Epidermal melanocyte (primary cell): ENCODE measurements at regions not wholly inside any gene's neighbourhood (a gene's known extent, or its start where the extent isn't known, plus 50 kb on each side); places are given as distances from the start of the nearest gene placed in this dataset.

ENCODE experiments used
- DNase-seq: peaks from one replicate; pipeline ENCODE4 v3.0.0; 2011; ENCODE audit warnings: low spot score; ENCODE audit not compliant: insufficient read length

- no peak for DNase-seq
These were observed 1176.8 kb upstream of the GYPC start for GRCh38 chr2:125479143-125479636.

- no peak for DNase-seq
These were observed 1165.7 kb upstream of the GYPC start for GRCh38 chr2:125490308-125490707.

GRCh38 chr2:125491663-125492062 is 1164.3 kb upstream of the GYPC start:
- no peak for DNase-seq

- DNase-seq, result no peak
These were observed 1143.6 kb upstream of the GYPC start for GRCh38 chr2:125512313-125512712.

GRCh38 chr2:125516496-125517109 is 1139.4 kb upstream of the GYPC start:
- DNase-seq, result no peak

- DNase-seq, result no peak
These were observed 1129.9 kb upstream of the GYPC start for GRCh38 chr2:125526093-125526492.

GRCh38 chr2:125535089-125535488 is 1120.9 kb upstream of the GYPC start:
- no peak for DNase-seq

GRCh38 chr2:125543968-125544514 is 1111.9 kb upstream of the GYPC start:
- DNase-seq, result no peak

- DNase-seq, result no peak
These were observed 1102.2 kb upstream of the GYPC start for GRCh38 chr2:125553768-125554167.

- no peak for DNase-seq
These were observed 1101.0 kb upstream of the GYPC start for GRCh38 chr2:125554956-125555355.

- no peak for DNase-seq
These were observed 1096.8 kb upstream of the GYPC start for GRCh38 chr2:125559186-125559585.

- DNase-seq, result no peak
These were observed 1095.1 kb upstream of the GYPC start for GRCh38 chr2:125560855-125561254.

- no peak for DNase-seq
These were observed 1094.7 kb upstream of the GYPC start for GRCh38 chr2:125561302-125561701.

GRCh38 chr2:125562924-125563323 is 1093.0 kb upstream of the GYPC start:
- no peak for DNase-seq

GRCh38 chr2:125564471-125564870 is 1091.5 kb upstream of the GYPC start:
- no peak for DNase-seq

- DNase-seq, result no peak
These were observed 1089.5 kb upstream of the GYPC start for GRCh38 chr2:125566422-125566821.

GRCh38 chr2:125567100-125567499 is 1088.9 kb upstream of the GYPC start:
- DNase-seq, result no peak

GRCh38 chr2:125572660-125573059 is 1083.3 kb upstream of the GYPC start:
- no peak for DNase-seq

GRCh38 chr2:125573432-125573831 is 1082.5 kb upstream of the GYPC start:
- no peak for DNase-seq

GRCh38 chr2:125576558-125576957 is 1079.4 kb upstream of the GYPC start:
- DNase-seq, result no peak

GRCh38 chr2:125581557-125581956 is 1074.4 kb upstream of the GYPC start:
- DNase-seq, result no peak

GRCh38 chr2:125582516-125582915 is 1073.4 kb upstream of the GYPC start:
- DNase-seq, result no peak

GRCh38 chr2:125584732-125585131 is 1071.2 kb upstream of the GYPC start:
- no peak for DNase-seq
